ENCODE measurements at regions not wholly inside any gene's neighbourhood (a gene's known extent, or its start where the extent isn't known, plus 50 kb on each side); places are given as distances from the start of the nearest gene placed in this dataset.

DNA sequence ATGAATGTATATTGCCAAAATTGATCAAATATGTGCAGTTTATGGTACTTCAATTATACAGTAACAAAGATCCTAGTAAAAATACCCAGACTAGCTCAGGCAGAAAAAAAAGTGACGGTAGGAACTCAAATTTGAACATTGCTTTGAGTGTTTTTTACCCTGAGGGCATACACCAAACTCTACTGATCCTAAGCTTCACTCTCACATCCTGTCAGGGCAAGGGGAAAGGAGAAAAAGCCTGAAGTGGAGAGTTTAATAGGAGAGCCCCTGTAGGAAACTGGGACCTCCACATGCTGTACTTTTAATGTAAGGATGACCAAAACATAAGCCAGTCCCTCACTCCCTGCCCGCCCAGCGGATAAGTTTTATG lies 59.8 kb upstream of the GNG12 start:
- no peaks in the 10 kb centered on the region for H3K9me3 ChIP-seq
- DNase-seq (no peak), ATAC-seq (no peak)
- no peaks in the 10 kb centered on the region for H3K27me3 ChIP-seq
- H3K4me1 ChIP-seq: peaks cover 0 to 13% (median 0%) of the 10 kb centered on the region in 9 donors
- intact Hi-C loops (cut with DNase I): no loop called here
- no peak overlapping the region for H3K27ac ChIP-seq
- TF ChIP-seq, protein P1, sequence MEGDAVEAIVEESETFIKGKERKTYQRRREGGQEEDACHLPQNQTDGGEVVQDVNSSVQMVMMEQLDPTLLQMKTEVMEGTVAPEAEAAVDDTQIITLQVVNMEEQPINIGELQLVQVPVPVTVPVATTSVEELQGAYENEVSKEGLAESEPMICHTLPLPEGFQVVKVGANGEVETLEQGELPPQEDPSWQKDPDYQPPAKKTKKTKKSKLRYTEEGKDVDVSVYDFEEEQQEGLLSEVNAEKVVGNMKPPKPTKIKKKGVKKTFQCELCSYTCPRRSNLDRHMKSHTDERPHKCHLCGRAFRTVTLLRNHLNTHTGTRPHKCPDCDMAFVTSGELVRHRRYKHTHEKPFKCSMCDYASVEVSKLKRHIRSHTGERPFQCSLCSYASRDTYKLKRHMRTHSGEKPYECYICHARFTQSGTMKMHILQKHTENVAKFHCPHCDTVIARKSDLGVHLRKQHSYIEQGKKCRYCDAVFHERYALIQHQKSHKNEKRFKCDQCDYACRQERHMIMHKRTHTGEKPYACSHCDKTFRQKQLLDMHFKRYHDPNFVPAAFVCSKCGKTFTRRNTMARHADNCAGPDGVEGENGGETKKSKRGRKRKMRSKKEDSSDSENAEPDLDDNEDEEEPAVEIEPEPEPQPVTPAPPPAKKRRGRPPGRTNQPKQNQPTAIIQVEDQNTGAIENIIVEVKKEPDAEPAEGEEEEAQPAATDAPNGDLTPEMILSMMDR (IDR thresholded peaks at IDR 0.05): no peak
- WGBS, 2 donors: 90 to 96% methylated on average over 3 of the region's 3 CpGs
- H3K4me3 ChIP-seq: no peak overlapping the region
- no peaks in the 10 kb centered on the region for H3K36me3 ChIP-seq

DNA sequence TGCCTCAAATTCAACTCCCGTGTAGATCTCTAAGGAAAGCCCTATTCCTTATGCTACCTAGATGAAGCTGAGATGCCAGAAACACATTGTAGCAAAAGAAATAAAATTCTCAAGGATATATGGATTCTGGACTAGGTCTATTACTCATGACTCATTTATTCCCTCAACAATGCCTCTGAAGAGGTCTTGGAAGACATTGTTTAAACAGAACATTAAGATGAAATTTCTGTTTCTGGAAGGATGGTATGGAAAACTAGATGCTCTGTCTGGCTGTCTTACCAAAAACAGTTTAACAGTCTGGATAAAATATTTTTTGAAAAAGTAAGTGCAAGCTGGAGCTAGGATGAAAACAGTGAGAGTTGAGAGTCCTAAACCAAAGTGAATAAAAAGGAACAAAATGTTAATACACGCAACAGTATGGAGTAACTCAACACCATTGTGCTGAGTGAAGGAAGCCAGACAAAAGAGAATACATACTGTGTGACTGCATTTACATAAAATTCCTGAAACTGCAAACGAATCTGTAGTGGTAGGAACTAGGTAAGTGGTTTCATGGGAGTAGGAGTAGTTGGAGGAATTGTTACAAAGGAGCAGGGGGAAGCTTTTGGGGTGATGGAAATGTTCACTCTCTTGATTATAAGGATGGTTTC lies 59.3 kb upstream of the GNG12 start:
- TF ChIP-seq, protein P1 (IDR thresholded peaks at IDR 0.05): no peak
- 58 to 79% methylated on average over 3 of the region's 3 CpGs for WGBS, 2 donors
- no peaks in the 10 kb centered on the region for H3K9me3 ChIP-seq
- peaks cover 0 to 13% (median 0%) of the 10 kb centered on the region in 9 donors for H3K4me1 ChIP-seq
- ATAC-seq (no peak), DNase-seq (no peak)
- no peaks in the 10 kb centered on the region for H3K27me3 ChIP-seq
- intact Hi-C loops (cut with DNase I): no loop called here
- no peak overlapping the region for H3K27ac ChIP-seq
- H3K4me3 ChIP-seq: no peak overlapping the region
- H3K36me3 ChIP-seq: no peaks in the 10 kb centered on the region

DNA sequence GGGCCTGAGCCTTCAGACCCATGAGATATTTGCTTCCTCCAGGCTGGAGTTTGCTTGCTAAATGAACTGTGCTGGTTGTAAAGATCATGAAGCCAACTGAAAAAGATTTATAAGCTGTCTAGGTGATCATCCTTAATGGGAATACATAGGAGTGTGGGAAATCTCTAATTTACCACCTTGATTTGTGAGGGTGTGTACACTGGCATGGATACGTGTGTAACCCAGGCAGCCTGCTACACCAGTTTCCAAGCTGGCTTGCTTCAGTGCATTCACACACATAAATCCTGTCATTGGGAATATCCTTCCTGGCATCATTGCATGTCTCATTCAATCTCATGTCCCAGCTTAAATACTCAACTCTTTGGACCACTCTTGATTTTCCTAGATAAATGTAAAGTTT lies 57.6 kb upstream of the GNG12 start:
- Histone ChIP-seq H3K4me1 (peaks cover 0 to 13% (median 0%) of the 10 kb centered on the region in 9 donors), H3K36me3 (no peaks in the 10 kb centered on the region), H3K9me3 (no peaks in the 10 kb centered on the region), H3K27me3 (no peaks in the 10 kb centered on the region), H3K27ac (no peak overlapping the region), H3K4me3 (no peak overlapping the region)
- DNase-seq (no peak), ATAC-seq (no peak)
- 98 to 100% methylated on average over 1 of the region's 1 CpG for WGBS, 2 donors
- intact Hi-C loops (cut with DNase I): no loop called here
- TF ChIP-seq, protein P1 (IDR thresholded peaks at IDR 0.05): no peak

DNA sequence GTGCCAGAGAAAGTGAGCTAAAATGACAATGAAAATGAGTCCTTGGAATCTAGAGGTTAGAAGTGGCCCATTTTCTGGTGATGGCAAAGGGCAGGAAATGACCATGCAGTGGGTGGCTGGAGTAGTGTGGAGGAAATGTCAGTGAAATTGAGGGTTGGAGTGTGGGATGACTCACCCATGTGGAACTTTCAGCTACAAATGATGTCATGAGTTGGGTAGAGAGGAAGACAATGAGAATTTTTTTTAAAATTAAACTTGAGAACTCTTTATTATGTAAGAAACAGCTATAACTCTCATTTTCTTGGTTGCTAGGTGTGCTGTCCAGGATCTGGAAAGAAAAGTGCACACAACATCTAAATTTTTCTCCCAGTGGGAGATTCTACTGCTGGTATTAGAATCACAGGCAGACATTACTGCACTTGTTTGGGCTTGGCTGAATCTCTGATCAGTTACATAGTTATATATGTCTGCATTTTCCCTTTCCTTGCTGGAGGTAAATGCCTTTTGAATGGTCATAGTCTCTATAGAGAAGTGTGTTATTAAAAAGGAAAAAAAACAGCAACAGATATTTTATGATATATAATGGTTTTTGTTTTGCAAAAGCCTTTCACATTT lies 56.8 kb upstream of the GNG12 start:
- H3K4me1 ChIP-seq: peaks cover 0 to 13% (median 0%) of the 10 kb centered on the region in 9 donors
- H3K4me3 ChIP-seq: no peak overlapping the region
- ATAC-seq (peak in 2 of 8 donors; percentile 70 to 82), DNase-seq (peak in 1 of 2 donors; percentile 7)
- no peaks in the 10 kb centered on the region for H3K36me3 ChIP-seq
- H3K9me3 ChIP-seq: no peaks in the 10 kb centered on the region
- intact Hi-C loops (cut with DNase I): no loop called here
- no peaks in the 10 kb centered on the region for H3K27me3 ChIP-seq
- H3K27ac ChIP-seq: no peak overlapping the region
- TF ChIP-seq, protein P1 (IDR thresholded peaks at IDR 0.05): no peak

Measured in heart right ventricle (tissue), 16 donors.